CD4-positive, alpha-beta T cell treated with Interleukin-17A for 1 hour (primary cell): ENCODE measurements at regions not wholly inside any gene's neighbourhood (a gene's known extent, or its start where the extent isn't known, plus 50 kb on each side); places are given as distances from the start of the nearest gene placed in this dataset.
"Not testable (repeated sequence)": the region's sequence is repeated elsewhere in the genome, so short reads cannot be mapped to it uniquely, and the experiment has no call there.

Experiments used
- DNase-seq: peaks from one replicate; pipeline ENCODE4 v3.0.0-alpha.2; 2020

GRCh38 chr3:72032441-72033135, 247.6 kb upstream of the PROK2 start:
- no peak for DNase-seq

GRCh38 chr3:72031581-72031980, 246.6 kb upstream of the PROK2 start:
- peak; percentile 7 for DNase-seq

GRCh38 chr3:72030296-72030695, 245.3 kb upstream of the PROK2 start:
- DNase-seq: not testable (repeated sequence)

GRCh38 chr3:72028726-72029125, 243.8 kb upstream of the PROK2 start:
- not testable (repeated sequence) for DNase-seq

- DNase-seq: not testable (repeated sequence)
Observed at GRCh38 chr3:72028307-72028706, 243.4 kb upstream of the PROK2 start.

- not testable (repeated sequence) for DNase-seq
Observed at GRCh38 chr3:72027728-72028127, 242.8 kb upstream of the PROK2 start.

- DNase-seq: no peak
Observed at GRCh38 chr3:72022027-72022426, 237.1 kb upstream of the PROK2 start.

GRCh38 chr3:72021531-72021930, 236.6 kb upstream of the PROK2 start:
- DNase-seq: no peak

GRCh38 chr3:72018343-72018984, 233.5 kb upstream of the PROK2 start:
- DNase-seq: no peak

GRCh38 chr3:72017935-72018334, 233.0 kb upstream of the PROK2 start:
- DNase-seq: no peak

- no peak for DNase-seq
Observed at GRCh38 chr3:72017311-72017710, 232.4 kb upstream of the PROK2 start.

GRCh38 chr3:72015463-72015862, 230.5 kb upstream of the PROK2 start:
- no peak for DNase-seq

GRCh38 chr3:72013084-72013483, 228.1 kb upstream of the PROK2 start:
- DNase-seq: no peak

GRCh38 chr3:72012363-72012762, 227.4 kb upstream of the PROK2 start:
- DNase-seq: no peak

GRCh38 chr3:72011485-72011884, 226.5 kb upstream of the PROK2 start:
- DNase-seq: no peak

GRCh38 chr3:72009851-72010443, 225.0 kb upstream of the PROK2 start:
- no peak for DNase-seq

GRCh38 chr3:72008226-72008996, 223.5 kb upstream of the PROK2 start:
- DNase-seq: peak; percentile 18

GRCh38 chr3:72006631-72007556, 221.9 kb upstream of the PROK2 start:
- no peak for DNase-seq

- no peak for DNase-seq
Observed at GRCh38 chr3:72004749-72005292, 219.9 kb upstream of the PROK2 start.

GRCh38 chr3:72003936-72004335, 219.0 kb upstream of the PROK2 start:
- DNase-seq: no peak

GRCh38 chr3:72001758-72002157, 216.8 kb upstream of the PROK2 start:
- DNase-seq: no peak
